Heart left ventricle (tissue), 13 donors: ENCODE measurements at regions not wholly inside any gene's neighbourhood (a gene's known extent, or its start where the extent isn't known, plus 50 kb on each side); places are given as distances from the start of the nearest gene placed in this dataset.

Experiments
- POLR2A ChIP-seq, 2 donors: fragments of 450-650 bp; IDR thresholded peaks; one replicate each; pipeline ENCODE4 v1.6.1; 2017; ENCODE audit warnings: antibody characterized with exemption in 2 of 2, mild to moderate bottlenecking in 2 of 2, moderate library complexity in 2 of 2
- TF ChIP-seq, protein P1 (sequence below), 12 donors: fragments of 200-600 bp; sonication (generic) in 4 of 12; IDR thresholded peaks; one replicate each; pipeline versions ENCODE4 v1.5.0 to v1.8.0; 2018 to 2022; ENCODE audit warnings: antibody characterized with exemption in 12 of 12, mild to moderate bottlenecking in 5 of 12
- donor health status: ischemic (EF 13 %, LVEDD 7.1; RV severe dilation, severe dysfunction).
- donor health status: DM: no; HTN: yes; CAD: no.
- donor health status: DM: no; HTN: no; CAD: no.
- donor health status: ischemic (EF 25% LVEDD 6.9; RV normal size, moderate dysfunction).
- donor health status: ischemic (EF 25% LVEDD 5.7; RV mildly dilated, moderate dysfunction).
- donor health status: ischemic (EF 35%, LVEDD 5.7; RV mildly dilated, moderate dysfunction).
- donor health status: nonischemic (EF 11% LVEDD 7.7; RV severe dilation, severe dysfunction).
- donor health status: DM: yes; HTN: yes; CAD: no.
- donor health status: PGD.
- donor health status: ischemic (EF 29% LVEDD 5.4; RV normal size, mild dysfunction).
- donor health status: nonischemic (EF 23%, LVEDD 6.1; RV moderate dilation, normal function).

DNA sequence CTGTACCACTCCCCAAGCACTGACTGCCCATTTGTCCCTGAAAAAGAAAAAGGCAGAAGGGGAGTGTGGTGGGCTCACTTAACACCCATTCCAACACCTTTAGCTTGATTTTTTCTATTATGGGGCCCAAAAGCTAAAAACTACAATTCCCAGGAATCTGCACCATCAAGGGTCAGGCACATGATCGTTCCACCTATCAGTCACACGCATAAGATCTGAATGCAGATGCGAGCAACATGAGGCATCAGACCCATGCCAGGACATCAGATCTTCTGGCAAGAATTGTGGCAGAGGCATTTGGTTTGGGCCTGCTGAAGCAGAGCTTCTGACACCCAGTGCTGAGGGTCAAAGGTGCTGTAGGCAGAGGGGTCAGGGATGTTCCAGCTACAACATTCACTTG, 595.9 kb downstream of the BCOR start:
- TF ChIP-seq, protein P1, sequence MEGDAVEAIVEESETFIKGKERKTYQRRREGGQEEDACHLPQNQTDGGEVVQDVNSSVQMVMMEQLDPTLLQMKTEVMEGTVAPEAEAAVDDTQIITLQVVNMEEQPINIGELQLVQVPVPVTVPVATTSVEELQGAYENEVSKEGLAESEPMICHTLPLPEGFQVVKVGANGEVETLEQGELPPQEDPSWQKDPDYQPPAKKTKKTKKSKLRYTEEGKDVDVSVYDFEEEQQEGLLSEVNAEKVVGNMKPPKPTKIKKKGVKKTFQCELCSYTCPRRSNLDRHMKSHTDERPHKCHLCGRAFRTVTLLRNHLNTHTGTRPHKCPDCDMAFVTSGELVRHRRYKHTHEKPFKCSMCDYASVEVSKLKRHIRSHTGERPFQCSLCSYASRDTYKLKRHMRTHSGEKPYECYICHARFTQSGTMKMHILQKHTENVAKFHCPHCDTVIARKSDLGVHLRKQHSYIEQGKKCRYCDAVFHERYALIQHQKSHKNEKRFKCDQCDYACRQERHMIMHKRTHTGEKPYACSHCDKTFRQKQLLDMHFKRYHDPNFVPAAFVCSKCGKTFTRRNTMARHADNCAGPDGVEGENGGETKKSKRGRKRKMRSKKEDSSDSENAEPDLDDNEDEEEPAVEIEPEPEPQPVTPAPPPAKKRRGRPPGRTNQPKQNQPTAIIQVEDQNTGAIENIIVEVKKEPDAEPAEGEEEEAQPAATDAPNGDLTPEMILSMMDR (IDR thresholded peaks at IDR 0.05), result no peak
- TF ChIP-seq POLR2A (IDR thresholded peaks at IDR 0.05), result no peak
